ENCODE measurements at regions not wholly inside any gene's neighbourhood (a gene's known extent, or its start where the extent isn't known, plus 50 kb on each side); places are given as distances from the start of the nearest gene placed in this dataset.

- TF ChIP-seq, protein P1, sequence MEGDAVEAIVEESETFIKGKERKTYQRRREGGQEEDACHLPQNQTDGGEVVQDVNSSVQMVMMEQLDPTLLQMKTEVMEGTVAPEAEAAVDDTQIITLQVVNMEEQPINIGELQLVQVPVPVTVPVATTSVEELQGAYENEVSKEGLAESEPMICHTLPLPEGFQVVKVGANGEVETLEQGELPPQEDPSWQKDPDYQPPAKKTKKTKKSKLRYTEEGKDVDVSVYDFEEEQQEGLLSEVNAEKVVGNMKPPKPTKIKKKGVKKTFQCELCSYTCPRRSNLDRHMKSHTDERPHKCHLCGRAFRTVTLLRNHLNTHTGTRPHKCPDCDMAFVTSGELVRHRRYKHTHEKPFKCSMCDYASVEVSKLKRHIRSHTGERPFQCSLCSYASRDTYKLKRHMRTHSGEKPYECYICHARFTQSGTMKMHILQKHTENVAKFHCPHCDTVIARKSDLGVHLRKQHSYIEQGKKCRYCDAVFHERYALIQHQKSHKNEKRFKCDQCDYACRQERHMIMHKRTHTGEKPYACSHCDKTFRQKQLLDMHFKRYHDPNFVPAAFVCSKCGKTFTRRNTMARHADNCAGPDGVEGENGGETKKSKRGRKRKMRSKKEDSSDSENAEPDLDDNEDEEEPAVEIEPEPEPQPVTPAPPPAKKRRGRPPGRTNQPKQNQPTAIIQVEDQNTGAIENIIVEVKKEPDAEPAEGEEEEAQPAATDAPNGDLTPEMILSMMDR (conservative IDR thresholded peaks at IDR 0.05; ENCODE audit: low read depth, low read length), result no peak
- TF ChIP-seq EZH2phosphoT487 (IDR thresholded peaks at IDR 0.05; ENCODE audit: borderline replicate concordance, low read length) (no peak), EZH2 (IDR thresholded peaks at IDR 0.05; ENCODE audit: low read length, unreplicated experiment) (no peak)
Measured at GRCh38 chr2:234830853-234831252, 121.0 kb upstream of the SH3BP4 start.
